PC-9 (cell line): ENCODE measurements at regions not wholly inside any gene's neighbourhood (a gene's known extent, or its start where the extent isn't known, plus 50 kb on each side); places are given as distances from the start of the nearest gene placed in this dataset.

Experiments used
- BruUV-seq: library from RNA; stranded (reverse); fragments of 400-500 nt; replicated peaks from 2 replicates; lab custom pipeline; 2021; lab: Mats Ljungman, UMichigan
- CTCF ChIA-PET: fragments of 300-600 bp; sonication (Branson Sonifier 250); formaldehyde crosslinking; loops from one replicate; lab custom pipeline; 2022; ENCODE audit warnings: antibody characterized with exemption; lab: Charles Lee
- POLR2A ChIA-PET: fragments of 300-600 bp; sonication (Branson Sonifier 250); formaldehyde crosslinking; loops from one replicate; lab custom pipeline; 2022; ENCODE audit warnings: antibody characterized with exemption; ENCODE audit not compliant: unreplicated experiment; lab: Charles Lee
- DNase-seq, 2 experiments: peaks; one replicate each; pipeline versions ENCODE4 v3.0.0 to v3.0.0-alpha.2; 2015 to 2022; ENCODE audit warnings: mixed read lengths in 1 of 2
- H2AFZ ChIP-seq: fragments of 200-600 bp; sonication (generic); 2 replicates; pipeline ENCODE4 v1.8.1; 2017; ENCODE audit warnings: antibody characterized with exemption
- H3F3A ChIP-seq: fragments of 200-600 bp; sonication (generic); 2 replicates; pipeline ENCODE4 v1.8.1; 2017; ENCODE audit warnings: antibody characterized with exemption, mild to moderate bottlenecking, low read depth; ENCODE audit not compliant: insufficient read depth
- H3K27ac ChIP-seq: fragments of 200-600 bp; sonication (generic); 2 replicates; pipeline ENCODE4 v1.6.1; 2016; ENCODE audit warnings: mixed run types
- H3K27me3 ChIP-seq: fragments of 200-600 bp; sonication (generic); 2 replicates; pipeline ENCODE4 v1.6.1; 2016; ENCODE audit warnings: low read depth, mixed run types; ENCODE audit not compliant: insufficient read depth
- H3K36me3 ChIP-seq: fragments of 200-600 bp; sonication (generic); 2 replicates; pipeline ENCODE4 v1.6.1; 2016; ENCODE audit warnings: low read depth, mixed run types
- H3K4me1 ChIP-seq: fragments of 200-600 bp; sonication (generic); replicated peaks from 2 replicates; pipeline ENCODE4 v1.6.1; 2016; ENCODE audit warnings: mixed run types; ENCODE audit not compliant: insufficient read depth
- H3K4me2 ChIP-seq: fragments of 200-600 bp; sonication (generic); 2 replicates; pipeline ENCODE4 v1.6.1; 2017; ENCODE audit warnings: mixed run types
- H3K4me3 ChIP-seq: fragments of 200-600 bp; sonication (generic); 2 replicates; pipeline ENCODE4 v1.6.1; 2016; ENCODE audit warnings: mixed run types
- H3K79me2 ChIP-seq: fragments of 200-600 bp; sonication (generic); 2 replicates; pipeline ENCODE4 v1.6.1; 2017; ENCODE audit warnings: low read depth, mixed run types
- H3K9me2 ChIP-seq: fragments of 200-600 bp; sonication (generic); 2 replicates; pipeline ENCODE4 v1.8.1; 2017; ENCODE audit warnings: mild to moderate bottlenecking; ENCODE audit not compliant: insufficient read depth
- H3K9me3 ChIP-seq: fragments of 200-600 bp; sonication (generic); 2 replicates; pipeline ENCODE4 v1.8.1; 2016; ENCODE audit warnings: low read depth; ENCODE audit not compliant: insufficient read depth
- H4K20me1 ChIP-seq: fragments of 200-600 bp; sonication (generic); 2 replicates; pipeline ENCODE4 v1.8.1; 2017; ENCODE audit not compliant: insufficient read depth
- CTCF ChIP-seq: fragments of 200-600 bp; sonication (generic); conservative IDR thresholded peaks from 2 replicates; pipeline ENCODE4 v1.6.1; 2017; ENCODE audit warnings: mixed run types, antibody characterized with exemption, mild to moderate bottlenecking, moderate library complexity
- EZH2 ChIP-seq: fragments of 200-600 bp; sonication (generic); IDR thresholded peaks from 2 replicates; pipeline ENCODE4 v1.8.0; 2017; ENCODE audit warnings: antibody characterized with exemption, low read depth
- intact Hi-C: fragments of 100-400 bp; cut with micrococcal nuclease; formaldehyde crosslinking; loops from one replicate; pipeline ENCODE4 v1.10.0; 2022; ENCODE audit not compliant: unreplicated experiment

- no peaks in the 10 kb centered on the region for H3F3A ChIP-seq
- BruUV-seq, result no TSS peak
- no peak for DNase-seq
- no peaks in the 10 kb centered on the region for H4K20me1 ChIP-seq
- H3K27ac ChIP-seq, result no peak overlapping the region
- POLR2A ChIA-PET, result no interaction called here
- H3K36me3 ChIP-seq, result no peaks in the 10 kb centered on the region
- no peak overlapping the region for H2AFZ ChIP-seq
- no peak overlapping the region for H3K4me2 ChIP-seq
- TF ChIP-seq CTCF (no peak), EZH2 (no peak)
- no peaks in the 10 kb centered on the region for H3K4me1 ChIP-seq
- no peak overlapping the region for H3K4me3 ChIP-seq
- CTCF ChIA-PET, result no interaction called here
- intact Hi-C loops, result no loop called here
- no peaks in the 10 kb centered on the region for H3K9me2 ChIP-seq
- H3K9me3 ChIP-seq, result no peaks in the 10 kb centered on the region
- H3K27me3 ChIP-seq, result no peaks in the 10 kb centered on the region
- H3K79me2 ChIP-seq, result no peaks in the 10 kb centered on the region
These were observed 489.6 kb downstream of the BMP2 start for GRCh38 chr20:7257099-7257498.

- intact Hi-C loops, result no loop called here
- Histone ChIP-seq H3K79me2 (no peaks in the 10 kb centered on the region), H3K27me3 (no peaks in the 10 kb centered on the region), H3K4me3 (no peak overlapping the region), H2AFZ (no peak overlapping the region), H3K9me2 (no peaks in the 10 kb centered on the region; the same call in 1 of the 2 replicates), H3K36me3 (no peaks in the 10 kb centered on the region), H3F3A (no peaks in the 10 kb centered on the region), H3K4me2 (no peak overlapping the region), H3K27ac (no peak overlapping the region), H3K4me1 (no peaks in the 10 kb centered on the region), H3K9me3 (no peaks in the 10 kb centered on the region), H4K20me1 (no peaks in the 10 kb centered on the region)
- ChIA-PET POLR2A (no interaction called here), CTCF (no interaction called here)
- no TSS peak for BruUV-seq
- DNase-seq, result no peak
- TF ChIP-seq EZH2 (no peak), CTCF (no peak)
These were observed 490.4 kb downstream of the BMP2 start for GRCh38 chr20:7257692-7258466.

- Histone ChIP-seq H3K79me2 (no peaks in the 10 kb centered on the region), H3K36me3 (no peaks in the 10 kb centered on the region), H3K9me3 (no peaks in the 10 kb centered on the region), H3K27me3 (no peaks in the 10 kb centered on the region), H3K4me1 (no peaks in the 10 kb centered on the region), H4K20me1 (no peaks in the 10 kb centered on the region), H2AFZ (no peak overlapping the region), H3K4me2 (no peak overlapping the region), H3F3A (no peaks in the 10 kb centered on the region), H3K27ac (no peak overlapping the region), H3K9me2 (no peaks in the 10 kb centered on the region; the same call in 1 of the 2 replicates), H3K4me3 (no peak overlapping the region)
- intact Hi-C loops, result no loop called here
- POLR2A ChIA-PET, result no interaction called here
- no peak for DNase-seq
- TF ChIP-seq EZH2 (no peak), CTCF (no peak)
- no TSS peak for BruUV-seq
- CTCF ChIA-PET, result no interaction called here
These were observed 495.3 kb downstream of the BMP2 start for GRCh38 chr20:7262803-7263202.
